ENCODE measurements at regions not wholly inside any gene's neighbourhood (a gene's known extent, or its start where the extent isn't known, plus 50 kb on each side); places are given as distances from the start of the nearest gene placed in this dataset.

DNA sequence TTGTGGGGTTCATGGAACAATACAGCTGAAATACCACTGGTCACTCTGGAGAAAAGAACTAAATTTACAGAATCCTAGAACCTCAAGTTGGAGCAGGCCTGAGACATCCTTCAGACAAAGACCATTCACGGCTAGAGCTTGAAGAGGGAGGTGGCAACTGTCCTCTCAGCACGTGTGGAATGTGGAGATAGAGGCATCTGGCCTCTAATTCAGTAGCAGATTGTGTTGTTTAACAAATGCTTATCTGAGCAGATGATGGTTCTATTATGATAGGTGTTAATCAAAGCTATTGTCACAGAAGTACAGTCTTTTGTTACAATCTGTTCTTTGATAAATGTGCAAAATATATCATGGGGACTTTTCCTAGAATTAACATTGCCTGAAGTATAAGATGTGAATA is 121.7 kb upstream of the KCNIP4 start:
- Histone ChIP-seq H3K9ac (ENCODE audit: low read length) (no peak overlapping the region), H3K27me3 (replicated peaks; ENCODE audit: control insufficient read depth, insufficient read depth, low read length) (no peaks in the 10 kb centered on the region), H3K4me1 (ENCODE audit: control insufficient read depth, insufficient read depth, low read length) (no peaks in the 10 kb centered on the region), H3K36me3 (ENCODE audit: control insufficient read depth, insufficient read depth, low read length, severe bottlenecking) (no peaks in the 10 kb centered on the region), H3K4me3 (ENCODE audit: low read length) (no peak overlapping the region), H3K9me3 (ENCODE audit: control insufficient read depth, low read length) (peaks cover 4% of the 10 kb centered on the region)
- DNase-seq (ENCODE audit: low read depth): no peak

GRCh38 chr4:22063613-22064012 is 115.0 kb upstream of the KCNIP4 start:
- no peaks in the 10 kb centered on the region for H3K4me1 ChIP-seq (ENCODE audit: control insufficient read depth, insufficient read depth, low read length)
- H3K36me3 ChIP-seq (ENCODE audit: control insufficient read depth, insufficient read depth, low read length, severe bottlenecking): no peaks in the 10 kb centered on the region
- no peak overlapping the region for H3K4me3 ChIP-seq (ENCODE audit: low read length)
- no peak overlapping the region for H3K9ac ChIP-seq (ENCODE audit: low read length)
- no peaks in the 10 kb centered on the region for H3K27me3 ChIP-seq (replicated peaks; ENCODE audit: control insufficient read depth, insufficient read depth, low read length)
- peak; percentile 10 for DNase-seq (ENCODE audit: low read depth)
- no peaks in the 10 kb centered on the region for H3K9me3 ChIP-seq (ENCODE audit: control insufficient read depth, low read length)

DNA sequence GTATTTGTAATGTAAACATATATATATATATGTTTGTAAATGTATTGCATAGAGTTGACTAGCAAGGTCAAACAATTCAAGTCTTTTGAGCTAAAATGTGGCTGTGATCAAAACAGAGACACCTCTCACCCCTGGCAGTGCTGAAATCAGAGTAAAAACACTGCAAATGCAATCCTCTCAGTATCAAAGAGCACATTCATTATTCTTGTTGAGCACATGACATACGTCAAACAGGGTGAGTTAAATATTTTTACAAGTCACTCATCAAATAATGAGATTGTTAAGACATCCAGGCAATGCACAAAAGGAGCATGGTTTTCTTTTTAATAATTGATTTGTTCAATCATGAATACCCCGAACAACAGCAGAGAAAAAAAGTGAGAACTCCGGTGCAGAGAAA is 114.1 kb upstream of the KCNIP4 start:
- no peaks in the 10 kb centered on the region for H3K4me1 ChIP-seq (ENCODE audit: control insufficient read depth, insufficient read depth, low read length)
- DNase-seq (ENCODE audit: low read depth): no peak
- no peaks in the 10 kb centered on the region for H3K9me3 ChIP-seq (ENCODE audit: control insufficient read depth, low read length)
- no peak overlapping the region for H3K9ac ChIP-seq (ENCODE audit: low read length)
- no peak overlapping the region for H3K4me3 ChIP-seq (ENCODE audit: low read length)
- no peaks in the 10 kb centered on the region for H3K36me3 ChIP-seq (ENCODE audit: control insufficient read depth, insufficient read depth, low read length, severe bottlenecking)
- no peaks in the 10 kb centered on the region for H3K27me3 ChIP-seq (replicated peaks; ENCODE audit: control insufficient read depth, insufficient read depth, low read length)

DNA sequence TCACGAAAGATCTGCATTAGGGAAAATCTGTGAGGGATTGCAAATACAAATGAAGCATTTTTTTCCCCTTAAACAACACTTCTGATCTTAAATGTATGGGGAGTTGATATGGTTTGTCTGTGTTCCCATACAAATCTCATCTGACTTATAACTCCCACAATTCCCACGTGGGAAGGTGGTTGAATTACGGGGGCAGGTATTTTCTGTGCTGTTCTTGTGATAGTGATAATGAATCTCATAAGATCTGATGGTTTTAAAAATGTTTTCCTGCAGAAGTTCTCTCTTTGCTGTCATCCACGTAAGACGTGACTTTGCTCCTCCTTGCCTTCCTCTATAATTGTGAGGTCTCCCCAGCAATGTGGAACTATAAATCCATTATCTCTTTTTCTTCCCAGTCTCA is 107.4 kb upstream of the KCNIP4 start:
- H3K27me3 ChIP-seq (replicated peaks; ENCODE audit: control insufficient read depth, insufficient read depth, low read length): no peaks in the 10 kb centered on the region
- H3K36me3 ChIP-seq (ENCODE audit: control insufficient read depth, insufficient read depth, low read length, severe bottlenecking): no peaks in the 10 kb centered on the region
- H3K9ac ChIP-seq (ENCODE audit: low read length): no peak overlapping the region
- DNase-seq (ENCODE audit: low read depth): no peak
- H3K4me1 ChIP-seq (ENCODE audit: control insufficient read depth, insufficient read depth, low read length): no peaks in the 10 kb centered on the region
- no peaks in the 10 kb centered on the region for H3K9me3 ChIP-seq (ENCODE audit: control insufficient read depth, low read length)
- no peak overlapping the region for H3K4me3 ChIP-seq (ENCODE audit: low read length)

DNA sequence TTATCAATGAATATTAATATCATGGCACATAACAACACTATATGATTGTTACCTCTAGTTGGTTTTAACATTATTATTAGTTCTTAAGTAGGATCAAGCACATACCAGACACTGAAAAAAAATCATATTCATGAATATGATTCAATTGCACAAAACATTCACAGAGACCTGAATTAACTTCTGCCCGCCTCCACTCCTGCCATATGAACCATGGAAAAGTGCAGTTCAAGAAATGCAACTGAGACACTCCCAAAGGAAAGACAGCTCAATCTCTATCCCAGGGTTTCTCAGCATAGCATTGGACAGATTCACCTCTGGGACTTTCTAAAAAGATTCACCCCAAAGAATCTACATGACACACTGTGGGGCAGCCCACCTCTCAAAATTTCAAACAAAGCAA is 103.5 kb upstream of the KCNIP4 start:
- Histone ChIP-seq H3K36me3 (ENCODE audit: control insufficient read depth, insufficient read depth, low read length, severe bottlenecking) (no peaks in the 10 kb centered on the region), H3K4me1 (ENCODE audit: control insufficient read depth, insufficient read depth, low read length) (no peaks in the 10 kb centered on the region), H3K27me3 (replicated peaks; ENCODE audit: control insufficient read depth, insufficient read depth, low read length) (no peaks in the 10 kb centered on the region), H3K4me3 (ENCODE audit: low read length) (no peak overlapping the region), H3K9me3 (ENCODE audit: control insufficient read depth, low read length) (no peaks in the 10 kb centered on the region), H3K9ac (ENCODE audit: low read length) (no peak overlapping the region)
- no peak for DNase-seq (ENCODE audit: low read depth)

DNA sequence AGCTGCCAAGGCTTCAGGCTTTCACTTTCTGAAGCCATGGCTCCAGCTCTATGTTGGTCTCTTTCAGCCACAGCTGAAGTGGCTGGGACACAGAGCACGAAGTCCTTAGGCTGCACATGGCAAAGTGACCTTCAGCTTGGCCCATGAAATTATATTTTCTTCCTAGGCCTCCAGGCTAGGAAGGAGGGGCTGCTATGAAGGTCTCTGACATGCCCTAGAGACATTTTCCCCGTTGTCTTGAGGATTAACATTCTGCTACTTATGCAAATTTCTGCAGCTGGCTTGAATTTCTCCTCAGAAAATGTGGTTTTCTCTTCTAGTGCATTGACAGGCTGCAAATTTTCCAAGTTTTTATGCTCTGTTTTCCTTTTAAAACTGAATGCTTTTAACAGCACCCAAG is 99.8 kb upstream of the KCNIP4 start:
- no peaks in the 10 kb centered on the region for H3K9me3 ChIP-seq (ENCODE audit: control insufficient read depth, low read length)
- no peaks in the 10 kb centered on the region for H3K36me3 ChIP-seq (ENCODE audit: control insufficient read depth, insufficient read depth, low read length, severe bottlenecking)
- no peaks in the 10 kb centered on the region for H3K27me3 ChIP-seq (replicated peaks; ENCODE audit: control insufficient read depth, insufficient read depth, low read length)
- no peaks in the 10 kb centered on the region for H3K4me1 ChIP-seq (ENCODE audit: control insufficient read depth, insufficient read depth, low read length)
- no peak overlapping the region for H3K4me3 ChIP-seq (ENCODE audit: low read length)
- no peak for DNase-seq (ENCODE audit: low read depth)
- no peak overlapping the region for H3K9ac ChIP-seq (ENCODE audit: low read length)

GRCh38 chr4:22047793-22048192 is 99.2 kb upstream of the KCNIP4 start:
- H3K9me3 ChIP-seq (ENCODE audit: control insufficient read depth, low read length): no peaks in the 10 kb centered on the region
- no peaks in the 10 kb centered on the region for H3K4me1 ChIP-seq (ENCODE audit: control insufficient read depth, insufficient read depth, low read length)
- H3K4me3 ChIP-seq (ENCODE audit: low read length): no peak overlapping the region
- H3K27me3 ChIP-seq (replicated peaks; ENCODE audit: control insufficient read depth, insufficient read depth, low read length): no peaks in the 10 kb centered on the region
- no peaks in the 10 kb centered on the region for H3K36me3 ChIP-seq (ENCODE audit: control insufficient read depth, insufficient read depth, low read length, severe bottlenecking)
- DNase-seq (ENCODE audit: low read depth): no peak
- no peak overlapping the region for H3K9ac ChIP-seq (ENCODE audit: low read length)

DNA sequence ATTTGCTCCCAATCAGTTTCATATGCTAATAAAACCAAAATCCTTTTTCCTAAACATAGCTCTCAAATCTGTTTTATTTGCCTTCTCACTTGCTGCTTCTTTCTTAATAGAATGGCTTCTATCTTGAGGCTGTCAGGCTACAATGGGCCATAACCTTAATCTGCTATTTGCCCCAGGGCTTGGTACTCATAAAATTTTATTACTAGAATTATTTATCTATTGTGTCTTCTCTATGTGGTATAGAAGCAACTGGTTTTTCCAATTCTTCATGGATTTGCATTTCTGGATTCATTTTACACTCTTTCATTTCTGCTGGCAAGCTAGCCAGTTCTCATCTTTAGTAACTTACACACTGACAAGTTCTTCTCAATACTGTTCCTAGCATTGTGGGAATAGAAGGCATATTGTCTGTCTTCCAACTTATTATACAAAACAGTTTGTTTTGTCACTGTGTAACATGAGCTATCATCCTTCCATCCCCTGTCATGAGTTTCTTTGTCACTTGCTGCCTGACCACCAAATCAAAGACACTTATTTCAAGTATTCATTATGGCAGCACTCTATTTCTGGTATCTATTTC is 96.6 kb upstream of the KCNIP4 start:
- H3K9ac ChIP-seq (ENCODE audit: low read length): no peak overlapping the region
- no peaks in the 10 kb centered on the region for H3K36me3 ChIP-seq (ENCODE audit: control insufficient read depth, insufficient read depth, low read length, severe bottlenecking)
- H3K4me1 ChIP-seq (ENCODE audit: control insufficient read depth, insufficient read depth, low read length): no peaks in the 10 kb centered on the region
- DNase-seq (ENCODE audit: low read depth): no peak
- H3K9me3 ChIP-seq (ENCODE audit: control insufficient read depth, low read length): no peaks in the 10 kb centered on the region
- no peaks in the 10 kb centered on the region for H3K27me3 ChIP-seq (replicated peaks; ENCODE audit: control insufficient read depth, insufficient read depth, low read length)
- H3K4me3 ChIP-seq (ENCODE audit: low read length): no peak overlapping the region

DNA sequence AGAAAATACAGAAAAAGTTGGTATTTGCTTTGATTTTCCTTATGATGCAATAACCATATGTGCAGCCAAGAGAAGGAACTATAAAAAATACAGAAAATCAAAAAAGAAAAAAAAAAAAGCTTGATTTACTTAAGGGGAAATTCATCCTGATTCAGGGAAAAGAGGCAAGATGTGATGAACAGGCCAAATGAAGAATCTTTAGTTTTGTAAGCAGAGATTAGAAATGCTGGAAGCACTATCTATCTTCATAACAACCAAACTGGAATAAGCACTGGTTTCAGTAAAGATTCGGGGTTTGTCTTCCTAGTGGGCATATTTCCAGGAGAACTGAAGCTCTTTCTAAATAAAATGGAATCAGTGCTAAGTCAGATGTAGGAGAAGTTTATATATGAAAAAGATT is 82.9 kb upstream of the KCNIP4 start:
- peaks cover 3% of the 10 kb centered on the region for H3K4me1 ChIP-seq (ENCODE audit: control insufficient read depth, insufficient read depth, low read length)

GRCh38 chr4:22030881-22031280 is 82.3 kb upstream of the KCNIP4 start:
- peak; percentile 3 for DNase-seq (ENCODE audit: low read depth)
- Histone ChIP-seq H3K4me3 (ENCODE audit: low read length) (no peak overlapping the region), H3K9ac (ENCODE audit: low read length) (no peak overlapping the region), H3K36me3 (ENCODE audit: control insufficient read depth, insufficient read depth, low read length, severe bottlenecking) (no peaks in the 10 kb centered on the region), H3K27me3 (replicated peaks; ENCODE audit: control insufficient read depth, insufficient read depth, low read length) (no peaks in the 10 kb centered on the region), H3K4me1 (ENCODE audit: control insufficient read depth, insufficient read depth, low read length) (peaks cover 3% of the 10 kb centered on the region), H3K9me3 (ENCODE audit: control insufficient read depth, low read length) (peaks cover 3% of the 10 kb centered on the region)

More for the DNA sequence above, 82.9 kb upstream of the KCNIP4 start:
- no peaks in the 10 kb centered on the region for H3K9me3 ChIP-seq (ENCODE audit: control insufficient read depth, low read length)
- no peaks in the 10 kb centered on the region for H3K27me3 ChIP-seq (replicated peaks; ENCODE audit: control insufficient read depth, insufficient read depth, low read length)
- peak; percentile 47 for DNase-seq (ENCODE audit: low read depth)
- H3K9ac ChIP-seq (ENCODE audit: low read length): no peak overlapping the region
- H3K36me3 ChIP-seq (ENCODE audit: control insufficient read depth, insufficient read depth, low read length, severe bottlenecking): no peaks in the 10 kb centered on the region
- H3K4me3 ChIP-seq (ENCODE audit: low read length): no peak overlapping the region

DNA sequence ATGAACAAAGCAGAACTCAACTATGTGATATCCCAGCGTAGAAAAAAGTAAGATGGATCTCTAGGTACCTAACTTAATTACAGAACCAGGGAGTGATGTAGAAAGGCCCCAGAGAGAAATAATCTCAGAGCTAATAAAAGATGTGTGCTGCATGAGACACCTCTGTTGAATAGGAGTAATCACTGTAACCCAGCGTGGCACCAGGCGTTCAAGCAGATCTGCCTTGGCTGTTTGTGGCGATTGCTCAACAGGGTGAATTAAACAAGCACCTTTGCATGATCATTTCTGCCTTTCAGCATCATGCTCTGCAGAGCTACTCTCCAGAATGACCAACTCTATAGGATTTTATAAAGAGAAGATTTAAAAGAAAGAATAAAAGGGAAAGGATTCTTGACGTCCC is 81.7 kb upstream of the KCNIP4 start:
- Histone ChIP-seq H3K4me1 (ENCODE audit: control insufficient read depth, insufficient read depth, low read length) (peaks cover 3% of the 10 kb centered on the region), H3K36me3 (ENCODE audit: control insufficient read depth, insufficient read depth, low read length, severe bottlenecking) (no peaks in the 10 kb centered on the region), H3K4me3 (ENCODE audit: low read length) (no peak overlapping the region), H3K9ac (ENCODE audit: low read length) (no peak overlapping the region), H3K9me3 (ENCODE audit: control insufficient read depth, low read length) (peaks cover 6% of the 10 kb centered on the region), H3K27me3 (replicated peaks; ENCODE audit: control insufficient read depth, insufficient read depth, low read length) (no peaks in the 10 kb centered on the region)
- no peak for DNase-seq (ENCODE audit: low read depth)

DNA sequence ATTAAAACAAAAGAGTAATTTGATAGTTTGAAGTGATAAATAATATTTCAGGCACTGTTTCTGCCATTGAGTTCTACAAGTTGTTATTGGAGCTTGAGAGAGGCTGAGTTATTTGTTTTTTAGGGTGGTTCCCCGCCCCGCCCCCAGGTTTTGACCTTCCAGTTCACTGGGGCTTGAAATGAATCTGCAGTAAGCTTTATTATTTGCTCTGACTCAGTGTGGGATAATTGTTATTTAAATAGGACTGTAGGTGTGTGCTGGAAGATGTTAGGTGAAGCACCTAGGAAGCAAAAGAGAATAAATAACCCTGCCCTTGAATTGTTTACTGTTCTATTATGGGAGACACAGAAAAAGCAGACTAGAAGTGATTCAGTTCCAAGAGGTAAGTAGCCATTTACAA is 81.2 kb upstream of the KCNIP4 start:
- no peak overlapping the region for H3K9ac ChIP-seq (ENCODE audit: low read length)
- no peak overlapping the region for H3K4me3 ChIP-seq (ENCODE audit: low read length)
- no peak for DNase-seq (ENCODE audit: low read depth)
- H3K4me1 ChIP-seq (ENCODE audit: control insufficient read depth, insufficient read depth, low read length): peaks cover 3% of the 10 kb centered on the region
- peaks cover 6% of the 10 kb centered on the region for H3K9me3 ChIP-seq (ENCODE audit: control insufficient read depth, low read length)
- H3K36me3 ChIP-seq (ENCODE audit: control insufficient read depth, insufficient read depth, low read length, severe bottlenecking): no peaks in the 10 kb centered on the region
- H3K27me3 ChIP-seq (replicated peaks; ENCODE audit: control insufficient read depth, insufficient read depth, low read length): no peaks in the 10 kb centered on the region

Measured in adipocyte (in vitro differentiated cells).